ENCODE measurements at regions not wholly inside any gene's neighbourhood (a gene's known extent, or its start where the extent isn't known, plus 50 kb on each side); places are given as distances from the start of the nearest gene placed in this dataset.
A peak's percentile ranks its signal among the peaks of the same experiment; 100 is the strongest.

DNA sequence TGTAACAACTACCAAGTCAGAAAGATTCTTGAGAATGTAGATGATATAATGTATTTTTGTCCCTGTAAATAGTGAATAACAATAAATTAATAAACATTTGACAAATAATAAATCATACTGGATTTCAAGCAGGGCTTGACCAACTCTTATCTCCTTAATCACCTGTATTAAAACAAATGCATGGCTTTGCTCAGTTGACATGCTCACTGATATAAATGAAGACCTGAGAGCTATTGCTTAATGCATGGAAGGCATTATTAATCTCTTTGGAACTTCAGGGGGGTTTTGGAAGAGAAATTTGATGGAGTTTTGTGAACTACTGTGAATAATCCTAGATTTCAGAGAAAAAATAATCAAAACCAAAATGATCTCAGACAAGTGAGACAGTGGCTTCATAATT, 1420.4 kb upstream of the TENM4 start (continued):
- TF ChIP-seq, protein P1, sequence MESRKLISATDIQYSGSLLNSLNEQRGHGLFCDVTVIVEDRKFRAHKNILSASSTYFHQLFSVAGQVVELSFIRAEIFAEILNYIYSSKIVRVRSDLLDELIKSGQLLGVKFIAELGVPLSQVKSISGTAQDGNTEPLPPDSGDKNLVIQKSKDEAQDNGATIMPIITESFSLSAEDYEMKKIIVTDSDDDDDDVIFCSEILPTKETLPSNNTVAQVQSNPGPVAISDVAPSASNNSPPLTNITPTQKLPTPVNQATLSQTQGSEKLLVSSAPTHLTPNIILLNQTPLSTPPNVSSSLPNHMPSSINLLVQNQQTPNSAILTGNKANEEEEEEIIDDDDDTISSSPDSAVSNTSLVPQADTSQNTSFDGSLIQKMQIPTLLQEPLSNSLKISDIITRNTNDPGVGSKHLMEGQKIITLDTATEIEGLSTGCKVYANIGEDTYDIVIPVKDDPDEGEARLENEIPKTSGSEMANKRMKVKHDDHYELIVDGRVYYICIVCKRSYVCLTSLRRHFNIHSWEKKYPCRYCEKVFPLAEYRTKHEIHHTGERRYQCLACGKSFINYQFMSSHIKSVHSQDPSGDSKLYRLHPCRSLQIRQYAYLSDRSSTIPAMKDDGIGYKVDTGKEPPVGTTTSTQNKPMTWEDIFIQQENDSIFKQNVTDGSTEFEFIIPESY (IDR thresholded peaks at IDR 0.05): no peak
- TF ChIP-seq HCFC1 (IDR thresholded peaks at IDR 0.05; ENCODE audit: low read length): no peak

DNA sequence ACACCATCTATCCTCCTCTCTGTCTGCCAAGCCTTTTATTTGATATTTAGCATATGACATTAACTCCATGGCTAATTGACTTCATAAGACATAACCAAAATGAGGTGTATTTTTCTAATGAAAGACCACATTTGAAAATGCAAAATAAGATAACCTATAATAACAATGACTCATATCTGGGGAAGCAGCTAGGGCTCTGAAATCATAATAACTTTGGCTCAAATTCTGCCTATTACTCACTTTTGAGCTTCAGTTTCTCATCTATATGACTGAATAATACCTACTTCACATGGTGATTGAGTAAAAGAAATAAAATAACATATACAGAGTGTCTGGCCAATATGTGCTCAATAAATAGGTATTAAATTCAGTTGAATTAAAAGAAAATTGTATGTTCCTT, 1419.8 kb upstream of the TENM4 start:
- POLR2A ChIA-PET: no interaction called here
- ATAC-seq (peak; percentile 44; the same call in 2 of the 3 replicates), FAIRE-seq (no peak), DNase-seq (ENCODE audit: low read depth, low spot score) (no peak)
- H3K27me3 ChIP-seq (replicated peaks in 1 of 2; ENCODE audit: control insufficient read depth in 2 of 2, insufficient read depth in 2 of 2, low read length in 1 of 2): no peaks in the 10 kb centered on the region; a peak in 1 of 4 replicates
- RAD21 ChIA-PET (ENCODE audit: unreplicated experiment): no interaction called here
- in situ Hi-C loops (cut with MboI) (no loop called here), intact Hi-C loops (cut with micrococcal nuclease; ENCODE audit: unreplicated experiment) (no loop called here)
- no peaks in the 10 kb centered on the region for H4K20me1 ChIP-seq (ENCODE audit: control insufficient read depth, insufficient read depth)
- H3K9me3 ChIP-seq (replicated peaks; ENCODE audit: control insufficient read depth, insufficient read depth, low read length): no peaks in the 10 kb centered on the region
- BruUV-seq (replicated peaks): no TSS peak
- H2AFZ ChIP-seq (ENCODE audit: control insufficient read depth, low read depth, low read length): no peak overlapping the region
- no peak overlapping the region for H3K4me2 ChIP-seq (ENCODE audit: control insufficient read depth, insufficient read depth)
- H3K27ac ChIP-seq (ENCODE audit: control insufficient read depth, insufficient read depth): no peak overlapping the region
- H3K4me1 ChIP-seq (ENCODE audit: control insufficient read depth, insufficient read depth, low read length): no peaks in the 10 kb centered on the region
- no peaks in the 10 kb centered on the region for H3K79me2 ChIP-seq (ENCODE audit: control insufficient read depth, insufficient read depth, low read length)
- SMC1A ChIA-PET (ENCODE audit: uncharacterized antibody, unreplicated experiment): interaction anchor here (1.6 to 2.3 kb wide), 2 partner anchors 12 to 13 kb away, joined by 4 to 7 read pairs; no protein-coding TSS in a partner anchor
- no peak overlapping the region for H3K4me3 ChIP-seq
- H3K9ac ChIP-seq (ENCODE audit: control insufficient read depth, insufficient read depth, low read length): no peak overlapping the region
- CTCF ChIA-PET: no interaction called here
- TF ChIP-seq SMAD5 (IDR thresholded peaks at IDR 0.05; ENCODE audit: low read depth) (no peak), BMI1 (IDR thresholded peaks at IDR 0.05; ENCODE audit: borderline replicate concordance) (no peak), MEF2A (IDR thresholded peaks at IDR 0.05; ENCODE audit: insufficient read depth, low read depth, low read length) (no peak), STAT1 (conservative IDR thresholded peaks at IDR 0.05) (no peak), LARP7 (IDR thresholded peaks at IDR 0.05) (no peak), NFYA (IDR thresholded peaks at IDR 0.05; ENCODE audit: borderline replicate concordance, low read depth, low read length) (no peak), SREBF2 (IDR thresholded peaks at IDR 0.05; ENCODE audit: low read length) (no peak), ESRRA (IDR thresholded peaks at IDR 0.05; ENCODE audit: low read length) (no peak), ATF7 (IDR thresholded peaks at IDR 0.05; ENCODE audit: low read depth) (no peak), MTA3 (IDR thresholded peaks at IDR 0.05; ENCODE audit: borderline replicate concordance, low read length) (no peak), JUNB (IDR thresholded peaks at IDR 0.05) (no peak), HDGF (IDR thresholded peaks at IDR 0.05) (no peak), NFIC (IDR thresholded peaks at IDR 0.05; ENCODE audit: low read depth, low read length) (no peak), NBN (IDR thresholded peaks at IDR 0.05) (no peak), CHD2 (IDR thresholded peaks at IDR 0.05; ENCODE audit: borderline replicate concordance, low read depth, low read length) (no peak), ZNF622 (IDR thresholded peaks at IDR 0.05) (no peak), RBBP5 (conservative IDR thresholded peaks at IDR 0.05) (no peak), POLR2AphosphoS5 (IDR thresholded peaks at IDR 0.05; ENCODE audit: low read length) (no peak)
- TF ChIP-seq, protein P2, sequence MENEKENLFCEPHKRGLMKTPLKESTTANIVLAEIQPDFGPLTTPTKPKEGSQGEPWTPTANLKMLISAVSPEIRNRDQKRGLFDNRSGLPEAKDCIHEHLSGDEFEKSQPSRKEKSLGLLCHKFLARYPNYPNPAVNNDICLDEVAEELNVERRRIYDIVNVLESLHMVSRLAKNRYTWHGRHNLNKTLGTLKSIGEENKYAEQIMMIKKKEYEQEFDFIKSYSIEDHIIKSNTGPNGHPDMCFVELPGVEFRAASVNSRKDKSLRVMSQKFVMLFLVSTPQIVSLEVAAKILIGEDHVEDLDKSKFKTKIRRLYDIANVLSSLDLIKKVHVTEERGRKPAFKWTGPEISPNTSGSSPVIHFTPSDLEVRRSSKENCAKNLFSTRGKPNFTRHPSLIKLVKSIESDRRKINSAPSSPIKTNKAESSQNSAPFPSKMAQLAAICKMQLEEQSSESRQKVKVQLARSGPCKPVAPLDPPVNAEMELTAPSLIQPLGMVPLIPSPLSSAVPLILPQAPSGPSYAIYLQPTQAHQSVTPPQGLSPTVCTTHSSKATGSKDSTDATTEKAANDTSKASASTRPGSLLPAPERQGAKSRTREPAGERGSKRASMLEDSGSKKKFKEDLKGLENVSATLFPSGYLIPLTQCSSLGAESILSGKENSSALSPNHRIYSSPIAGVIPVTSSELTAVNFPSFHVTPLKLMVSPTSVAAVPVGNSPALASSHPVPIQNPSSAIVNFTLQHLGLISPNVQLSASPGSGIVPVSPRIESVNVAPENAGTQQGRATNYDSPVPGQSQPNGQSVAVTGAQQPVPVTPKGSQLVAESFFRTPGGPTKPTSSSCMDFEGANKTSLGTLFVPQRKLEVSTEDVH (IDR thresholded peaks at IDR 0.05; ENCODE audit: low read depth, partially characterized antibody): no peak
- no peaks in the 10 kb centered on the region for H3K36me3 ChIP-seq (ENCODE audit: control insufficient read depth in 2 of 2, insufficient read depth in 2 of 2, low read length in 1 of 2)
